Tibial artery (tissue), 4 donors: ENCODE measurements at regions not wholly inside any gene's neighbourhood (a gene's known extent, or its start where the extent isn't known, plus 50 kb on each side); places are given as distances from the start of the nearest gene placed in this dataset.

Source experiments
- DNase-seq, 2 donors: peaks; one replicate each; pipeline ENCODE4 v3.0.0-alpha.2; 2019
- H3K27ac ChIP-seq, 2 donors: fragments of 200-600 bp; sonication (generic) in 1 of 2; 1 replicate in 1 of 2; 2 replicates in 1 of 2; pipeline ENCODE4 v1.5.1; 2018 to 2019; ENCODE audit warnings: mild to moderate bottlenecking in 1 of 2
- H3K27me3 ChIP-seq, 2 donors: fragments of 200-600 bp; sonication (generic) in 1 of 2; one replicate each; pipeline versions ENCODE4 v1.5.1 to v1.6.0; 2016 to 2019
- H3K36me3 ChIP-seq, 3 donors: fragments of 200-600 bp; sonication (generic) in 2 of 3; one replicate each; pipeline ENCODE4 v1.5.1; 2016 to 2019; ENCODE audit warnings: mild to moderate bottlenecking in 2 of 3
- H3K4me1 ChIP-seq, 4 donors: fragments of 200-600 bp; sonication (generic) in 2 of 4; 1 replicate in 3 of 4; 2 replicates in 1 of 4; pipeline ENCODE4 v1.5.1; 2016 to 2019
- H3K4me3 ChIP-seq, 2 donors: fragments of 200-600 bp; sonication (generic) in 1 of 2; 1 replicate in 1 of 2; 2 replicates in 1 of 2; pipeline ENCODE4 v1.5.1; 2018 to 2019; ENCODE audit warnings: mild to moderate bottlenecking in 2 of 2
- H3K9me3 ChIP-seq, 3 donors: fragments of 200-600 bp; sonication (generic) in 1 of 3; one replicate each; pipeline ENCODE4 v1.5.1; 2016 to 2019
- intact Hi-C: fragments of 100-400 bp; cut with DNase I; formaldehyde crosslinking; loops from one replicate; pipeline ENCODE4 v1.15.0; 2023; ENCODE audit warnings: low total_unique reads
- TF ChIP-seq, protein P1 (sequence below), 2 experiments: fragments of 200-600 bp in 1 of 2; fragments of 450-650 bp in 1 of 2; IDR thresholded peaks; one replicate each; pipeline ENCODE4 v1.5.1; 2017 to 2019; ENCODE audit warnings: antibody characterized with exemption in 2 of 2, mild to moderate bottlenecking in 1 of 2, moderate library complexity in 1 of 2

- Histone ChIP-seq H3K27me3 (no peaks in the 10 kb centered on the region), H3K27ac (no peak overlapping the region), H3K9me3 (no peaks in the 10 kb centered on the region), H3K4me1 (no peaks in the 10 kb centered on the region), H3K36me3 (no peaks in the 10 kb centered on the region), H3K4me3 (no peak overlapping the region)
- TF ChIP-seq, protein P1, sequence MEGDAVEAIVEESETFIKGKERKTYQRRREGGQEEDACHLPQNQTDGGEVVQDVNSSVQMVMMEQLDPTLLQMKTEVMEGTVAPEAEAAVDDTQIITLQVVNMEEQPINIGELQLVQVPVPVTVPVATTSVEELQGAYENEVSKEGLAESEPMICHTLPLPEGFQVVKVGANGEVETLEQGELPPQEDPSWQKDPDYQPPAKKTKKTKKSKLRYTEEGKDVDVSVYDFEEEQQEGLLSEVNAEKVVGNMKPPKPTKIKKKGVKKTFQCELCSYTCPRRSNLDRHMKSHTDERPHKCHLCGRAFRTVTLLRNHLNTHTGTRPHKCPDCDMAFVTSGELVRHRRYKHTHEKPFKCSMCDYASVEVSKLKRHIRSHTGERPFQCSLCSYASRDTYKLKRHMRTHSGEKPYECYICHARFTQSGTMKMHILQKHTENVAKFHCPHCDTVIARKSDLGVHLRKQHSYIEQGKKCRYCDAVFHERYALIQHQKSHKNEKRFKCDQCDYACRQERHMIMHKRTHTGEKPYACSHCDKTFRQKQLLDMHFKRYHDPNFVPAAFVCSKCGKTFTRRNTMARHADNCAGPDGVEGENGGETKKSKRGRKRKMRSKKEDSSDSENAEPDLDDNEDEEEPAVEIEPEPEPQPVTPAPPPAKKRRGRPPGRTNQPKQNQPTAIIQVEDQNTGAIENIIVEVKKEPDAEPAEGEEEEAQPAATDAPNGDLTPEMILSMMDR (IDR thresholded peaks at IDR 0.05), result no peak
- intact Hi-C loops, result no loop called here
- no peak for DNase-seq
These were observed 657.8 kb downstream of the DIPK2A start for GRCh38 chr3:144629381-144629780.

GRCh38 chr3:144636833-144637232, 665.2 kb downstream of the DIPK2A start:
- H3K4me1 ChIP-seq, result no peaks in the 10 kb centered on the region
- H3K36me3 ChIP-seq, result no peaks in the 10 kb centered on the region
- no peak for DNase-seq
- H3K27me3 ChIP-seq, result no peaks in the 10 kb centered on the region
- H3K4me3 ChIP-seq, result no peak overlapping the region
- no peak overlapping the region for H3K27ac ChIP-seq
- H3K9me3 ChIP-seq, result no peaks in the 10 kb centered on the region
- intact Hi-C loops, result no loop called here
- TF ChIP-seq, protein P1 (IDR thresholded peaks at IDR 0.05), result no peak

- no peak overlapping the region for H3K4me3 ChIP-seq
These were observed 666.4 kb downstream of the DIPK2A start for GRCh38 chr3:144638009-144638408.

GRCh38 chr3:144643771-144644198, 672.2 kb downstream of the DIPK2A start:
- DNase-seq, result no peak
- Histone ChIP-seq H3K4me3 (no peak overlapping the region), H3K27me3 (no peaks in the 10 kb centered on the region), H3K4me1 (no peaks in the 10 kb centered on the region), H3K27ac (no peak overlapping the region), H3K9me3 (no peaks in the 10 kb centered on the region), H3K36me3 (no peaks in the 10 kb centered on the region)
- intact Hi-C loops, result no loop called here
- TF ChIP-seq, protein P1 (IDR thresholded peaks at IDR 0.05), result no peak

More at GRCh38 chr3:144638009-144638408, 666.4 kb downstream of the DIPK2A start:
- TF ChIP-seq, protein P1 (IDR thresholded peaks at IDR 0.05), result no peak
- Histone ChIP-seq H3K27ac (no peak overlapping the region), H3K4me1 (no peaks in the 10 kb centered on the region), H3K36me3 (no peaks in the 10 kb centered on the region), H3K9me3 (no peaks in the 10 kb centered on the region), H3K27me3 (no peaks in the 10 kb centered on the region)
- intact Hi-C loops, result no loop called here
- DNase-seq, result no peak

- Histone ChIP-seq H3K9me3 (no peaks in the 10 kb centered on the region), H3K4me3 (no peak overlapping the region), H3K4me1 (no peaks in the 10 kb centered on the region), H3K36me3 (no peaks in the 10 kb centered on the region), H3K27ac (no peak overlapping the region), H3K27me3 (no peaks in the 10 kb centered on the region)
- TF ChIP-seq, protein P1 (IDR thresholded peaks at IDR 0.05), result no peak
- no peak for DNase-seq
- intact Hi-C loops, result no loop called here
These were observed 673.7 kb downstream of the DIPK2A start for GRCh38 chr3:144645300-144645699.

GRCh38 chr3:144650380-144650779, 678.8 kb downstream of the DIPK2A start:
- Histone ChIP-seq H3K27ac (no peak overlapping the region), H3K4me3 (no peak overlapping the region), H3K9me3 (no peaks in the 10 kb centered on the region), H3K36me3 (no peaks in the 10 kb centered on the region), H3K4me1 (no peaks in the 10 kb centered on the region), H3K27me3 (no peaks in the 10 kb centered on the region)
- TF ChIP-seq, protein P1 (IDR thresholded peaks at IDR 0.05), result no peak
- DNase-seq, result no peak
- intact Hi-C loops, result no loop called here
